Effector CD4-positive, alpha-beta T cell (primary cell): ENCODE measurements at regions not wholly inside any gene's neighbourhood (a gene's known extent, or its start where the extent isn't known, plus 50 kb on each side); places are given as distances from the start of the nearest gene placed in this dataset.
"Not testable (repeated sequence)": the region's sequence is repeated elsewhere in the genome, so short reads cannot be mapped to it uniquely, and the experiment has no call there.

Experiments
- DNase-seq: peaks from one replicate; pipeline ENCODE4 v3.0.0-alpha.2; 2020

DNA sequence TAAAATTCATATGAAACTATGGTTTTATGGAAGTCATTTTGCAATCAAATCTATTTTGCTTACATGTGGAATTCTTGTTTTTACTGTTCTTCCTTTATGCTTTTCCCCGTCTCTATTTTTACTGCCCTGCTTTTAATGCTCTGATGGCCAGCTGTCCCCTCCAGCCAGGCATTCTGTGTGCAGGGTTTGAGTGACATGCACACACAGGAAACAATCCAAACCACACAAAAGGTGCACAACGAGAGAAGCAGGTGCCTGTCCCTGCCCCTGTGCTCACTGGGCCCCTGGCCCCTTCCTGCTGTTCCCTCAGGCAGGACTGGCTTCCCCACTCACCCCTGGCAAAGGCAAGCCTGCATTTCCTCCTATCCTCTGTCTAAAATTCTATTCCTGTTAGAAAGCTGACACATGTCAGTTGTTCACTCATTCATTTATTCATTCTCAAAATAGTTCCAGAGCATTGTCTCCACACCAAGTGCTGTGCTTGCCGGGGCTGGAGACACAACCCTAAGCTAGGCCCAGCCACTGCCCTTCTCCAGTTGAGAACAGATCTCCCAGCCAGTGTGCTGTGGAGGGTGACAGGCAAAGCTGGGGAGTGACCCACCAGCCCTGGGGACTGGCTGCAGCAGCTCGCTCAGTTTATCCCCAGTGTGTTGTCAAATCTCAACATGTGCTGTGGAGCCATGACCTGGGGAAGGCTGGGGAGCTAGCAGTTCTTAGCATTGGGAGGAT is 346.3 kb downstream of the FBXW7 start:
- no peak for DNase-seq

DNA sequence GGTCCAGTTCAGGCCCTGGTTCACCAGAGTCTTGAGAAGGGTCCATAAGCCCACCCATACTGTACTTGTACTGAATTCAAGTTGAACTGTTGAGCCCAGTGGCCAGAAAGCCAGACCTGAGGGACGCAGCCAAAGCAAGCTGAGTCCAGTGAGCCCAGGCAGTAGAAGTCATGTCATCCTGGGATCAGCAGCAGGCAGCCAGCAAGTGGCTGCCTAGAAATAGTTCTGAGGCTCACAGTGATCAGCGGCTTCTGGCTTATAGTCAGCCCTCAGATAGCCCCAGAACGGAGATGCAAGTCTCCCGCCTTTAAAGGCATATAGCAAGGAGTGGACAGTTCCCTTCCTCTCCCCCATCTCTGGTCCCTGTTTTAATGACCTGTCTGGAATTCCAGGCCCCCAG is 347.1 kb downstream of the FBXW7 start:
- no peak for DNase-seq

DNA sequence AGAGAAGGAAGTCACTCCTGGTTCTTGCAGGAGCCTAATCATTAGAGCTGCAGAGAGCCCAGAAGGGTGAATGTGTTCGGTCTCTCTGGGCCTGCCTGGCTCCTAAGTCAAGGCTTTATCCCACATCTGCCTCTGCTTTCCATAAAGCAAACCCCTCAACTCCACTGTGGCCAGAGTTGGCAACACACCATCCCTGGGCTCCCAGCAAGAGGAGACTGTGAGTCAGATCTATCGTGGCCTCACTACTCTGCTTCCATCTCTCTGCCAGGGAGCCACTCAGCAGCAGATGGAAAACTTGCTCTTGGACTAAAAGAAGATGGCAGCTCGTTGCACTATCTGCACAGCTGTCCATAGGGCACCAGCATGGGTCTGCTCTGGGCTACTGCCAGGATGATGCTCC is 348.2 kb downstream of the FBXW7 start:
- DNase-seq, result no peak

DNA sequence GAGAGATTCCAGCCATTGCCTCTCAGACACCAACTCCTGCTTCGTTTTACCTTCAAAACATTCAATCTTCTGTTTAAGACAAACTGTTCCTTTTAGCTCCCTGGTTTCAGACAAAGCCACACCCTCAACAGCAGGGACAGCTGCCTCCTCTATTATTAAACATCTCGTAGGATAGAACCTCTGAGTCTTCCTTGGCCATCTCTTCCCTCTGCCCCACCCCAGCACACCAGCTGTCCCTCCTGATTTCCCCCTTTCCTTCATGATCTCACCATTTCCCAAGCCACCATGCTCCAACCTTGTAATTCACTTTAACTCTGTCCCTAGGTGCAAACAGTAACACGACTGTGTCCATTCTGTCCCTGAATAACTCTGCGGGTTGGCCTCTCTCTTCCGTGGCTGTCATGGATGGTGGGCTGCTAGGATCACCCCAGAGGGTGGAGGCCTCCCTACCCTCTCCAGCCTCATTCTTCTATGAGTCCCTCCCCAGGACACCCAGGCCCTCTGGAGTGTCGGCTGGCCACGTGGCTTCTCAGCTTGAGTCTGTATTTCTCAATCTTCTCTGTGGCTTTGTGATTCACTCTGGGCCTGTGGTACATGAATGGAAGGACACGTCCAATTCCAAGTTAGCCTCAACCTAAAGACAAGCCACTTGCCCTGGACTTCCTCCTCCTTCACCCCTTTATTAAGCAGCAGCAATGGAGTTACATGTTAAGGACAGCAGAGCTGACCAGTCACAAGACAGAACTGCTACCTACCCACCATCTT is 349.9 kb downstream of the FBXW7 start:
- no peak for DNase-seq

DNA sequence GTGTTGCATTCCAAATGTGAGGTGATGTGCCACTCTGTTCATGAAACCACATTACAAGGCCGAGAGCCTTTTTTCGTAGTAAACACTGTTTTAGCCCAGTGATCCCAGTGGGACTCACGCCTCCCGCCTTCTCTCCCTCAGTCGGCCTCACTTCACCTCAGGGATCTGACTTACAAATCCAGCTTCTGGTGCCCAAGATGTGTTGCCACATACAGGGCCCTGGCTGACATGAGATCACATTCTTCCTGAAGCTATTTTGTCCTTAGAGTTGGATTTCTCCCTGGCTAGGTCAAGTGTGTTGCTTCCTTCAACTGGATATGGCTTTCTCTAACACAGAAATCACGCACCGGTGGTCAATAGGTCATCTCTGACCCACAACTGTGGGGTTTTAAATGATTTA is 354.7 kb downstream of the FBXW7 start:
- no peak for DNase-seq

DNA sequence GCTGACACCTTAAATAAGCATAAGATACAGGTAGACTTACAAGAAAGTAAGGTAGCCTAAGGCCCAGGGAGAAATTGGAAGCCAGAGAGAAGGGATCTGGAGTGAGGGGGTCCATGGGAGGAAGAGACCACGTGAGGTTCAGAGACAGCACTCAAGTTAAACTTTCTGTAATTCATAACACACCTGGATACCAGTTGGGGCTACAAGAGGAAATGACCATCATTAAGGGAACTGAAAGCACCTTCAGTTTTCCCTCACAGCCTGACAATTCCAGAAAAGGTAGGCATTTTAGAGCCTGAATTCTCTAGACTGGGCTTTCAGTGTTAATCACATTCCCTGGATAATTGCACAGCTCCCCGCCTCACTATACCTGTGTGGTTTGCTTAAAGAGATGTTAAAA is 355.5 kb downstream of the FBXW7 start:
- no peak for DNase-seq

DNA sequence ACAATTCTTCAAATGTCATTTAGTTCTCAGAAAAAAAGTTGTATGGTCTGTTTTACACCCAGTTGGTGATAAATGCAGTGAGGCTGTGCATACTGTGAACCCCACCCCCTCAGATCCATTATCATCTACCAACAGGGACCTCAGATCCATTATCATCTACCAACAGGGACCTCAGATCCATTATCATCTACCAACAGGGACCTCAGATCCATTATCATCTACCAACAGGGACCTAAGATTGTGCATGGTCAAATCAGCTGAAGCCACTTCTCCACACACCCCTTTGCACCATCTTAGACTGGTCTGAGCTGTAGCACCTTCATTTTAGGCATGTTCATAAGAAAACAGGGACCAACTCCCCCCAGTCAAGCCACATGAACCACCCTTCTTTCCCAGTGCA is 358.4 kb downstream of the FBXW7 start:
- not testable (repeated sequence) for DNase-seq

DNA sequence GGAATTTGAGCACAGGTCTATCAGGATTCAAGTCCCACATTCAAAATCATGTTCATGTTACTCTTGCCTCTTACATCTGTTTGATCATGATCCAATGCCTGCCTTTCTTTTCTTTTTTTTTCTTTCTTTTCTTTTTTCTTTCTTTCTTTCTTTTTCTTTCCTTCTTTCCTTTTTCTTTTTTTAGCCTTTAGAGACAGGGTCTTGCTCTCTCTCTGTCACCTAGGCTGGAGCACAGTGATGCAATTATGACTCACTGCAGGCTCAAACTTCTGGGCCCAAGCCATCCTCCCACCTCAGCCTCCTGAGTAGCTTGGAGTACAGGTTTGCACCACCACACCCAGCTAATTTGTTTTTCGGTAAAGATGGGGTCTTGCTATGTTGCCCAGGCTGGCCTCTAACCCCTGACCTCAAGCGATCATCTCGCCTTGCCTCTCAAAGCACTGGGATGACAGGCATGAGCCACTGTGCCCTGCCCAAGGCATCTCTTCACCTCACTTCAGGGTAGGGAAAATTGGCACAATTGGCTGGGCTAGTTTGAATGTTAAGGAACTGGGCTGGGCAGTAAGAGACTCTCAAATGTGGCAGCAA is 359.2 kb downstream of the FBXW7 start:
- DNase-seq, result no peak

DNA sequence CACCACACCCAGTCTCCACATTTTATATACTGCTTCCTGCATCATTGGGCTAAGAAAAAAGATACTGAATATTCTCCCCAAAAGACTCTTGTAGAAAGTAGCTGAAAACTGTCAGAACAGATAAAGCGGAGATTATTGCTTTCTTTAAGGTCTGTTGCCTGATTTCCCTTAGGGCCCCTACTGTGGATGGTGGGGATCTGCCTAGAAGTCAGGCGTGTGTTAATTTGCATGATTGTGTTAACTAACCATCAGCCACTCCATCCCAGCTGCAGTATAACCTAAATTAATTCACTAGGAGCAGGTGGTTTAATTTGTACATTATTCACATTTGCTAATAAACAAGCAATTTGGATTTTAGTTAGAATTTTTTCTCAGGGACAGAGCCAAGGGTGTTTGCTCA is 360.3 kb downstream of the FBXW7 start:
- no peak for DNase-seq

DNA sequence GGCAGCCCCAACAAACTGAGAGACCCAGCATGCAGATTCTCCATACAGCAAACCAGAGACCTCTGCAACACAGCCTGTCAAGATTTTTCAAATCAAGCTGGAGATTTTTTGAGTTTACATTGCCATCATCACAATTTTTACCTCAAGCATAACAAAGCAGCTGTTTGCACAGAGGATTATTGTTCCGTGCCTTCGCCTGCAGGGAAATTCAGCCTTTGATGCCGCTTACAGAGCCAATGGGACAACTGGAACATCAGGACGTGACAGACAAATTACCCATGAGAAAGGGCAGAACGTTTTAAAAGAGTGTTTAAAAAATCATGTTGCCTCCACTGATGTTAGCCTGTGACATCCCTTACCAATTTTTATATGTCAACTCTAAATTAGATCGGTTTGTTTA is 363.7 kb downstream of the FBXW7 start:
- DNase-seq, result no peak

DNA sequence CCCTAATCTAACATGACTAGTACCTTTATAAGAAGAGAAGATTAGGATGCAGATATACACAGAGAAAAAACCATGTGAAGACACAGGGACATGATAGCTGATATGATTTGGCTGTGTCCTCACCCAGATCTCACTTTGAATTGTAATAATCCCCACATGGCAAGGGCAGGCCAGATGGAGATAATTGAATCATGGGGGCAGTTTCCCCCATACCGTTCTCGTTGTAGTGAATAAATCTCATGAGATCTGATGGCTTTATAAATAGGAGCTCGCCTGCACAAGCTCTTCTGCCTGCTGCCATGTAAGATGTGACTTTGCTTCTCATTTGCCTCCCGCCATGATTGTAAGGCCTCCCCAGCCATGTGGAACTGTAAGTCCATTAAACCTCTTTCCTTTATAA is 364.3 kb downstream of the FBXW7 start:
- no peak for DNase-seq

DNA sequence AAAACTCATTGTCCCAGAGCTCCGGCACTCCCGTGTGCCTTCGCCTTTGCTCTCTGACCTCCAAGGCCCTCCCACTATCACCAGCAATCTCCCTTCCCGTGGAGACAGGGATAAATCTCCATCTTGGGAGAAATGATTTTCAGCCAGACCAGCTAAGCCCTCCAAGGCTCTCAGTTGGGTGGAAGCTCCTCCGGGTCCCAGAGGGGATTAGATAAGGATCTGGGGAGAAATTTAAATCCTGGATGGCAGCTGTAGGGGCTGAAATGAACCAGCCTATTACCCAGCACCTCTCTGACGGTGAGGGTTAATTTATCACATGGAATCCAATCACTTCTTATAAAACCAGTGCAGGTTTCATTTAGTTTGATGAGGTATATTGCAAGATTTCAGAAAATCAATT is 366.2 kb downstream of the FBXW7 start:
- DNase-seq, result no peak

DNA sequence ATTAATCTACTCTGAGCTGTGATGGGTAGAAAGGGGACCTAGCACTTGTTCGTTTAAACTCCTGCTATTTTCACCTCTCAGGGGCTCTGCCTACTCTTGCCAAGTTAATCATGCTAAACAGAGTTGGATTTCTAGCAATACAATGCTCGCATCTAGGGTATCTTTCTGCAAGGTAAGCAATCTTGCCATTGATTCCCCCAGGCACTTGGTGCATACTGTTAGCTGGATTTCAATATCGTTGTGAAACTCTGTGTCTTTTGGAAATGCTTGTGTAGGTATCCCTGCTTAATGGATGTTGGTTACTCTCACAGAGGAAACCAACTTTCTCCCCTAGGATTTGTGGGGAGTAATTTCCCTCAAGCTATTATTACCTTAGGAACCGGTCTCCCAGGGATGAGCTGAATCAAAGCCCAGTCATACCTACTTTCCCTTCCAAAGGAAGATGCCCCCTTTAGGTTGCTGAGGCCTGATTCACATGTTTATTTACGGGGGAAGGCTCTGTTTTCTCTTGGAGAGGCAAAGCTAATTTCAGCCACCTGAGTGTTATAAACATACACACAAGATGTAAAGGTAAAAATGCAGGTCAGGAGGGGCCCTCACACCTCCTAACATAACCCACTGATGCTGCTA is 366.8 kb downstream of the FBXW7 start:
- no peak for DNase-seq

DNA sequence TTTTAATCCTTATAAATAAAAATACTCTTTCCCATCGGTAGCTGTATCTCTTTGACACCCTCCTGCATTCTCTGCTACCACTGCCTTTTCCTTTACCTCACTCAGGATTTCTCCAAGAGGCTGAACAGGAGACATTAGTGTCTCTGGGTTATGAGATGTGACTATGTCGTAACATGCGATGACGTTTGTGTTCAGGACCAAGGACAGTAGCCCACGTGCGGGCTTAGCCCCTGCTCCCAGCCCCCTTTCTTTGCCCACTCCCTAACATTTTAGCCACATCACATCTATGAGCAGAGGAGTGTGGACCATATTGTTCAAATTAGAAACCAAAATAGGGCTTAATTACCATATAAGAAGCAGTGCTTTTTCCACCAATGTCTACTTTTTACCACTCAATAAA is 369.3 kb downstream of the FBXW7 start:
- DNase-seq, result no peak

DNA sequence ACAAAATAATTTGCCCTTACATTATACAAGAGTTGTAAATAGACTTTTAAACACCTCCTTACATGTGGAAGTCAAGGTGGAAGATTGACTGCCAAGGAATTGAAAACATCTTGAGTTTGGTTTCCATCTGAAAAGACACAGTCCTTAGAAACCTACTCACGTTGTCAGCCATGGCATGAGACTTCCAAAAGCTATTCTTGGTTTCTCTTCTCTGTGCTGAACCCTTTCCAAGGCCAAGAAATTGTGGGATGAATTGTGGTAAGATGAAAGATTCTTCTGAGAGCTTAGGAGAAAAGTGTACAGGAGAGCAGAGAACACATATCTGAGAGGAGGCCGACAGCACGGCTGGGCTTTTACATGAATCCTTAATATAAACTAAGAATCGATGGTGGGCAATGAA is 370.0 kb downstream of the FBXW7 start:
- no peak for DNase-seq

DNA sequence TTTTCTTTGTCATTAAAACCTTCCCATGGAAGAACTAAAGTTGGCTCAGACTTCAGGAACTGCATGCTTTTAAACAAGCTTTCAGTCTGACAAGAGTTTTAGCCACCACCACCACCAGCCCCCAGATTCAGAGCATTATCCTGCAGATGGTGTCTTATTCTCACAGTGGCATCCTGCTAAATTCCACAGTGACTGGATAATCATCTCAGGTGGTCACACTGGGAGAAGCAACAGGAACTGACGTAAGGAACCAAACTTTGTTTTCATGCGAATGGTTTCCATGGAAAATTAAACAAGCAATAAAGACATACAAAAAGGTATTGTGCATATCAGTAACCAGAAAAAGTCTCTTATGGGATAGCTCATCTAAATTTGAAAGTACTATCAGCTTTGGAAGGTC is 370.7 kb downstream of the FBXW7 start:
- no peak for DNase-seq

DNA sequence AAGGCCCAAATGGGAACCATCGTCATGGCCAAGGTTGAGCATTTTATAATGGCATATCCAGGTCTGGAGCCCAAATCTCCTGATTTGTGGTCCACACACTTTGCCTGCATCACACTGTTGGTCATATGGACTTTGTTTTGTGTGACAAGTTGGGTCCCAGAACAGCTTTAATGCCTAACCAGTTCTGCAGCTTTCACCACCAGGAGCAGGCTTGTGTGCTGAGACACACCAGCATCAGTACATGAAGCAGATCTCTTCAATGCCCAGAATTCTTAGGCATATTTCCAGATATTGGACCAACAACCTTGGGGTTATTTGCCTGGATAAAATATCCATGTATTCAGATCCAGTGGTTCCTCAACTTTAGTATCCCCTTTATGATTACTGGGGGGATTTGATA is 371.3 kb downstream of the FBXW7 start:
- DNase-seq, result no peak

DNA sequence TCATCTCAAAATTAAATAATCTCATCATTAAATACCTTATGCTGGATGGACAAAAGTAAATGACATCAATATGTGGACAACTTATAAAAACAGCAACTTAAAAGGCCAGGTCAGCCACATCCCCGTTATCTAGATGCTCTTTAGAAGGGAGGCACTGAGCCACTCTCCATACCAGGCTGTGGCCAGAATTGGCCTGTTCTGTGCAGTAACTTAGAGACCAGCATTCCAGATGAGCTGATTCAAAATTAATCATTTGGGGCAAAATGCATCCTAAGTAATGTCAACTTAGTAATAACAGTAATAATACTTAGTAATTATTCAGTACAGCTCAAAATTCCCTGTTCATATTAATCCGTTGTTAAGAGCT is 373.6 kb downstream of the FBXW7 start:
- no peak for DNase-seq

DNA sequence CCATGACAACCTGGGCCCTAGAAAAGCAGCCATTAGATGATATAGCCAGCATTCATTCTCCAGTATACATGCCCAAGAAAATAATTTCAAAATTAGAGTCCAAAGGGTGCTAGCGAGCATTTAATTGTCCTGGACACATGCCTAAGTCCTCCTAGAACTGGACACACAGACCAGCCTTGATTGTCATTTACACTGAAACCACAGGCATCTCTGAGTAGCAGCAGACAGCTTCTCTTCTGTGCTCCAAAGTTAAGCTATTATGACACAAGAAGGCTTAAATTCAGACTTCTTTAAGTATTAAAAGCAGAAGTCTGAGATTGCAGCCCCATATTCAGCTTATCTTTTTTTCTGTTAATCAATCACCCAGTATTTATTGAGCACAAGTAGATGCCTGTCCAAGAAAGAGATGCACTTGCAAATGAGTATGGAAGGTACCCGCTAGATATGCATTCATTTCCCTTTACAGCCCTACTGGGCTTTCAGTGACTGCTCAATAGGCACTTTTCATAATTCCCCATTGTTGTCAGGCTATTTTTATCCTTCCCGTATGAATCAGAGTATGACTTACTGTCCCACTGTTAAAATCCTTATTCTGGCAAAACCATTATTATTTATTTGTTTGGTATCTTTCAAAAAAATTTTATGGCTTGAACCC is 374.1 kb downstream of the FBXW7 start:
- DNase-seq, result no peak

DNA sequence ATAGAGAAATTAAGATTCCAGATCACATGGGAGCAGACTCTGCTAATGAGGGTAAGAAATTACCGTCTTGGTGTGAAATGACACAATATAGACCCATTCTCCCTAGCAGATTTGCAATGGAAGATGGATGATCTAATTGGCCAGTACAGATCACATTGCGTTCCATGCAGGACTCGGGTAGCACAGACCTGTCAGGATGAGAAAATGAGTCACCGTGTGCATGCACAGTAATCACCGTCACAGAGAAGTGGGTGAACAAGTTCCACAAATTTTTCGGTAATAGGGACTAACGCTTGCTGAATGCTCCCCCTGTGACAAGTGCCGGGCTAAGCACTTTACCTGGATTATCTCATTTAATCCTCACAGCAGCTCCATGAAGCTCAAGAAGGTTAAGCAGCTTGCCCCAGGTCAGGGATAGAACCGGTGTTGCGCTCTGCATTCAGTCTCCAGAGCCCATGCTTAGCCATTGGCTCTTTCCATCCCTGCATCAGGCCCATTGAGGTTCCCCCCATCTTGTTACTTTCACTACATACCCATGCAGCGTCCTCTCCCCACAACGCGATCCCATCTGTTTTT is 375.6 kb downstream of the FBXW7 start:
- no peak for DNase-seq

DNA sequence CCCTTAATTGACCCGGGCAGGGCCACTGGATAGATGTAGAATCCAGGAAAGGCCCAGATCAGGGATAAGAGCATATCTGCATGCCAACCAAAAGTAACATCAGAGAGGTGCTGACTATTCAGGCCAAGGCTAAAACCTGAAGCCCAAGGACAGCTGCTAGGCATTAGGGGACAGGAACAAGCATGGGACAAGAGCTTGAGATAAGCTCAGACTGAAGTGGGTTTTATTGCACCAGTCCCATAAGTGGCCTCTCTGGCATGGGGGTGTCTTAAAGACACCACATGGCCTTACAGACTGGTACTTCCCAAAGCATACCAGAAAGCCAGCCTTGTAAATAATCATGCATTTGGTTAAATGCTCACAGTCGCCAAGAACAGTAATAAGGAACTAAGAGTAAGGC is 376.1 kb downstream of the FBXW7 start:
- DNase-seq, result no peak

DNA sequence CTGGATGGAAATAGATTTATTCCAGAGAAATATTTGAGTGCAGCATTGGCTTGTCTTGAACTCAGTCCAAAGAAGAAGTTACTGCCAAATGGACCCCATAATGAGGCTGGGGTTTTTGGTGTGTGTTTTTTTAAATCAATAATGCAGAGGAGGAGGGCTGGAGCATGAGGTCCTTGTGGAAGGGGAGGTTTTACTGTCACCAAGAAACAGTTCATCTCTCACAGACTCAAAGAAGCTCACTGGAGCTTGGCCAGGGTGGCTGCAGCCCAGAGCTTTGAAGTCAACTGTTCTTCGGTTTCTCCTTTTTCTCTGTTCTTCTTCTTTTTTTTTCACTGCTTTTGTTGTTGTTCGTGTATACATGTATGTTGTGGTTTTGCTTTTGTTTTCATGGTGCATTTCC is 377.7 kb downstream of the FBXW7 start:
- DNase-seq, result no peak

DNA sequence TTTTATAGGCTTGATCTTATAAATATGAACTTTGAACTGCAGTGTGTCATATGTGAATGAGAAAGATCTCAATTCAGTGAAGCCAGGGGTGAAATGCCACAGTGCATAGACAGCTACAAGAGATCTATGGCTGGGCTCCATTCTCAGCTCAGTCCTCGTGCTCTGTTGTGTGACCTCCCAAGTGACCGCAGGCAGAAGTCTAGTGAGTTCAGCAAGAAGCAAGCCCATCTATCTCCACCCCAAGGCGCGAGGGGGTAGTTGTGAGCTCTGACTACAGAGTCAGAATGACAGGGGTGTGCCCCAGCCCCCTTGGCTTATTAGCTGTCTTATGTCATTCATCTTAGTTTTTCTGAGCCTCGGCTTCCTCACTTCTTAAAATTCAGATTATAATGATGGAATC is 378.3 kb downstream of the FBXW7 start:
- no peak for DNase-seq
